Gastroesophageal sphincter (tissue), 4 donors: ENCODE measurements at regions not wholly inside any gene's neighbourhood (a gene's known extent, or its start where the extent isn't known, plus 50 kb on each side); places are given as distances from the start of the nearest gene placed in this dataset.

Experiments
- ATAC-seq: fragments of 150-250 bp; one replicate; pipeline ENCODE4 v1.9.1; 2016; ENCODE audit warnings: mild to moderate bottlenecking, moderate library complexity
- H3K27ac ChIP-seq, 4 donors: fragments of 200-600 bp; sonication (generic) in 3 of 4; 1 replicate in 3 of 4; 2 replicates in 1 of 4; pipeline ENCODE4 v1.5.1; 2016 to 2019
- H3K27me3 ChIP-seq: fragments of 200-600 bp; sonication (generic); one replicate; pipeline ENCODE4 v1.5.1; 2019
- H3K36me3 ChIP-seq, 2 donors: fragments of 200-600 bp; sonication (generic); one replicate each; pipeline ENCODE4 v1.5.1; 2019; ENCODE audit warnings: control low read depth in 1 of 2
- H3K4me1 ChIP-seq, 3 donors: fragments of 200-600 bp; sonication (generic); 1 replicate in 2 of 3; 2 replicates in 1 of 3; pipeline ENCODE4 v1.5.1; 2016 to 2019; ENCODE audit warnings: control low read depth in 2 of 3
- H3K4me3 ChIP-seq, 2 donors: fragments of 200-600 bp; sonication (generic); one replicate each; pipeline ENCODE4 v1.5.1; 2019; ENCODE audit warnings: mild to moderate bottlenecking in 1 of 2, moderate library complexity in 1 of 2
- H3K9me3 ChIP-seq, 3 donors: fragments of 200-600 bp; sonication (generic); one replicate each; pipeline ENCODE4 v1.5.1; 2017 to 2019; ENCODE audit warnings: control low read depth in 2 of 3
- CTCF ChIP-seq, 4 experiments: fragments of 200-600 bp in 2 of 4; fragments of 450-650 bp in 2 of 4; sonication (generic) in 1 of 4; IDR thresholded peaks; one replicate each; pipeline ENCODE4 v1.5.1; 2017 to 2019; ENCODE audit warnings: antibody characterized with exemption in 4 of 4, mild to moderate bottlenecking in 2 of 4, moderate library complexity in 2 of 4
- EP300 ChIP-seq: sonication (generic); formaldehyde crosslinking; IDR thresholded peaks from one replicate; pipeline ENCODE4 v1.6.1; 2017; ENCODE audit warnings: antibody characterized with exemption, mild to moderate bottlenecking
- POLR2A ChIP-seq, 2 donors: fragments of 450-650 bp; IDR thresholded peaks; one replicate each; pipeline ENCODE4 v1.6.1; 2017; ENCODE audit warnings: antibody characterized with exemption in 2 of 2, mild to moderate bottlenecking in 2 of 2, moderate library complexity in 1 of 2
- POLR2AphosphoS5 ChIP-seq: sonication (generic); formaldehyde crosslinking; IDR thresholded peaks from one replicate; pipeline ENCODE4 v1.6.1; 2017; ENCODE audit warnings: antibody characterized with exemption
- WGBS, 2 donors: methylation state at CpG; one replicate each; pipeline ENCODE4 v1.1.5; 2018; ENCODE audit warnings: low coverage in 1 of 2; 5-methylcytosine and 5-hydroxymethylcytosine counted together

DNA sequence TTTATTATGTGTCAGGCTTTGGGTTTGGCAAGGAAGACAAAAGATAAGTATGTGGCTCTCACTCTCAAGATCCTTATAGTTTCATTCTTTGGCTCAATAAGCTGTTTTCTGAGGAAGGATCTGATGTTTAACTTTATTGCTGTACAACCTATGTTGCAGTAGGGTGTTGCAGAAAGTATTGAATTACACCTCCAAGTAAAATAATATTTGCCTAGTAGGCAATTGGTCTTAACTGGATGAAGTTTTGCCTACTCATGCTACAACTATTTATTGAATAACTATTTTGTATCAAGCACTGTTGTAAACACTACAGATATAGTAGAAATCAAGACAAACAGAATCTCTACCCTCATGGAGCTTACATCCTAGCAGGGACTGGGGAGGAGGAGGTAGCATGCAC lies 169.7 kb downstream of the TAF11L14 start:
- no peak for ATAC-seq
- no peak for TF ChIP-seq EP300
- H3K27me3 ChIP-seq = no peaks in the 10 kb centered on the region
- no peaks in the 10 kb centered on the region for H3K4me1 ChIP-seq
- H3K9me3 ChIP-seq = no peaks in the 10 kb centered on the region
- H3K36me3 ChIP-seq = no peaks in the 10 kb centered on the region
- no peak overlapping the region for H3K4me3 ChIP-seq
- H3K27ac ChIP-seq = no peak overlapping the region

DNA sequence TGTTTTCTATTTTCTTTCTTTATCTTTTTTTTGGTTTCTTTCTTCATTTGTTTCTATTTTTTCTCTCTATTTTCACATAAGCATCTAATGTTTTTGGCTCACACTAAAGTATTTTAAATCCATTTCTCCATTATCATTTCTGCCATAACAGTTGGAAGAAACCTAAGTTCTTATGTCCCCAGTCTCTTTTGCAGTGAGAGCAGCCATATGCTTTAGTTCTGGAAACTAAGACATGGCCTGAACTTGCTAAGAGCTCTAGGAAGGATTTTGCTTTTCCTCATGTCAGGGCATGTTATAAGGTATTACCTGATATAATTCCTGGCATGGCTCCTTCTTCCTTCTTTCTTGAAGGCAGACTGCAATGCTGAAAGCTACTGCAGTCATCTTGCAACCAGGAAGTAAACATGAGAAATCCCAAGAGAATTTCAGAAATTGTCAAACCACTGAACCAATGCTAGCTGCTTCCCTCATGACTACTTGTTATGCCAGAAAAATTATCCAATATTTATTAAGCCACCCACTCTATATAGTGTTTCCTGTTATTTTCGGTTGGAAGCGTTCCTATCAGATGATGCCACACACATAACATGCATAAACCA lies 171.1 kb downstream of the TAF11L14 start:
- Histone ChIP-seq H3K4me1 (no peaks in the 10 kb centered on the region), H3K27ac (no peak overlapping the region), H3K9me3 (no peaks in the 10 kb centered on the region), H3K27me3 (no peaks in the 10 kb centered on the region), H3K36me3 (no peaks in the 10 kb centered on the region), H3K4me3 (no peak overlapping the region)
- ATAC-seq = no peak
- 59 to 87% methylated on average over 2 of the region's 2 CpGs for WGBS, 2 donors
- TF ChIP-seq EP300 (no peak), CTCF (IDR thresholded peaks at IDR 0.05) (no peak), POLR2A (IDR thresholded peaks at IDR 0.05) (no peak), POLR2AphosphoS5 (no peak)

DNA sequence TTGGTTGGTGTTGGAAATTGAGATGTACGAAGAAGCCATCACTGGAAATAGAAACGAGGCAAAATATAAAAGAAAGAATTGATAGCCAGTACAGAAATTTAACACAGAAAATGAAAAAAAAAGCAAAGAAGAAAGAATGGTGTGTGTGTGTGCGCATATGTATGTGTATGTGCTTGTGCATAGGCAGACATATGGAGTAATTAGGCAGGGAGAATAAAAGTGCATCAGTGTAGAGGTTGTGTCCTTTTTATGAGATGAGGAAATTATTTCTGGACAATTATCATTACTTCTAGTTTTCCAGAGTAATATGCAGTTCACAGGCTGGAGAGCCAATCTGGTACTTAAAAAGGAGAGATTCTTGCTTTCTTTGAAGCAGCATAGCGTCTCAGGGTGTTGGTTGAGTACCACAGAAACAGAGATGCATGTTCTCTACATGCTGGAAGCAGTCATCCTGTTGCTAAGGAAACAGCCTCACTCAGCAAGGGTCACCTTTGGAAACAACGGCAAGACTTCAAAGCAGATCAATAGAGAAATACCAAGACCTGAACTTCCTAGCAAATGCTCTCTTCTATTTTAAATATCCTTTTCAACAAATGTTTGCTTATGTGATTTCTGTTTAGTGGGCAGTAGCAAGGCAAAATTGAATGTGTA lies 172.7 kb downstream of the TAF11L14 start:
- ATAC-seq = no peak
- Histone ChIP-seq H3K27me3 (no peaks in the 10 kb centered on the region), H3K4me3 (no peak overlapping the region), H3K9me3 (no peaks in the 10 kb centered on the region), H3K4me1 (no peaks in the 10 kb centered on the region), H3K27ac (no peak overlapping the region), H3K36me3 (no peaks in the 10 kb centered on the region)
- 71 to 82% methylated on average over 5 of the region's 5 CpGs for WGBS, 2 donors
- no peak for TF ChIP-seq POLR2AphosphoS5
- no peak for TF ChIP-seq POLR2A (IDR thresholded peaks at IDR 0.05)
- no peak for TF ChIP-seq CTCF (IDR thresholded peaks at IDR 0.05)
- no peak for TF ChIP-seq EP300

- Histone ChIP-seq H3K4me3 (no peak overlapping the region), H3K27me3 (no peaks in the 10 kb centered on the region), H3K36me3 (no peaks in the 10 kb centered on the region), H3K4me1 (no peaks in the 10 kb centered on the region), H3K9me3 (no peaks in the 10 kb centered on the region), H3K27ac (no peak overlapping the region)
- 75 to 86% methylated on average over 2 of the region's 2 CpGs for WGBS, 2 donors
- TF ChIP-seq EP300 (no peak), CTCF (IDR thresholded peaks at IDR 0.05) (no peak)
- ATAC-seq = no peak
Observed at GRCh38 chr5:17808566-17808965, 174.3 kb downstream of the TAF11L14 start.

DNA sequence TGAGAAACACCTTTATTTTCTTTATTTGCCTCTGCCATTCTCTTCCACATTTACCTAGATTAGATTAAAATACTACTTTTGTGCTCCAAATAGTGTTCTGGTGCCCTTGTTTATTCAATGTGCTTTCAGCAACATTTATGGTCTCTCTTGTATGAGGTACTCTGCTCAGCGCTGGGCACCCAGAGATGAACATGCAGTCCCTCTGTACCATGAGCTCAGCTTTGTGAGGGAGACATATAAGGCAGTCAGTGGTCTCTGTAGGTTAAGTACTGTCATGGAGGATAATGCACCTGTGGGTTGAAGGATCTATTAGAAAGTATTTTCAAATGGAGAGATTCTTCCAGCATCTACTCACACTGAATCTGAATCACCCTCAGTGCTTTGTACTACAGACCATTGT lies 176.5 kb downstream of the TAF11L14 start:
- WGBS, 2 donors = 86% methylated on average over 1 of the region's 1 CpG; no CpG with 5 or more reads in 1 of the 2 donors
- Histone ChIP-seq H3K4me1 (no peaks in the 10 kb centered on the region), H3K9me3 (no peaks in the 10 kb centered on the region), H3K27me3 (no peaks in the 10 kb centered on the region), H3K36me3 (no peaks in the 10 kb centered on the region), H3K4me3 (no peak overlapping the region), H3K27ac (no peak overlapping the region)
- ATAC-seq = no peak
- TF ChIP-seq EP300 = no peak
- no peak for TF ChIP-seq POLR2AphosphoS5
- TF ChIP-seq CTCF (IDR thresholded peaks at IDR 0.05) = no peak
- TF ChIP-seq POLR2A (IDR thresholded peaks at IDR 0.05) = no peak
